ENCODE measurements at regions not wholly inside any gene's neighbourhood (a gene's known extent, or its start where the extent isn't known, plus 50 kb on each side); places are given as distances from the start of the nearest gene placed in this dataset.

DNA sequence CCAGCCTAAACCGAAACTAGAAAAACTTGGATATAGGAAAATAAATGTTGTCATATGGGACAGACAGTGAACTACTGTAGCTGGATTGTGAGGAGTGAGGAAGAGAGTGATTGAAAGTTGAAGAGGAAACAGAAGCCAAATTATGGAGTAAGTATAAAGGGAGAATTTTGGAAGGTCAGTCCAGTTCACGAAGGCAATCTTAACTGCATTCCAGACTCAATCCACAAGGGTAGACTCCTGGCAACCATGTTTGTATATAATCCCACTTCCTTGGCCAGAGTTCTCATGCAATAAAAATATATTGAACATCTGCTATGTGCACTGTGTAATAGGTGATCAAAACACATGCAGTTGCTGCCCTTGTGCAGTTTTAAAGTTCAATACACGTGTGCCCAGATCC, 58.6 kb upstream of the CAMK2D start:
- TF ChIP-seq, protein P1, sequence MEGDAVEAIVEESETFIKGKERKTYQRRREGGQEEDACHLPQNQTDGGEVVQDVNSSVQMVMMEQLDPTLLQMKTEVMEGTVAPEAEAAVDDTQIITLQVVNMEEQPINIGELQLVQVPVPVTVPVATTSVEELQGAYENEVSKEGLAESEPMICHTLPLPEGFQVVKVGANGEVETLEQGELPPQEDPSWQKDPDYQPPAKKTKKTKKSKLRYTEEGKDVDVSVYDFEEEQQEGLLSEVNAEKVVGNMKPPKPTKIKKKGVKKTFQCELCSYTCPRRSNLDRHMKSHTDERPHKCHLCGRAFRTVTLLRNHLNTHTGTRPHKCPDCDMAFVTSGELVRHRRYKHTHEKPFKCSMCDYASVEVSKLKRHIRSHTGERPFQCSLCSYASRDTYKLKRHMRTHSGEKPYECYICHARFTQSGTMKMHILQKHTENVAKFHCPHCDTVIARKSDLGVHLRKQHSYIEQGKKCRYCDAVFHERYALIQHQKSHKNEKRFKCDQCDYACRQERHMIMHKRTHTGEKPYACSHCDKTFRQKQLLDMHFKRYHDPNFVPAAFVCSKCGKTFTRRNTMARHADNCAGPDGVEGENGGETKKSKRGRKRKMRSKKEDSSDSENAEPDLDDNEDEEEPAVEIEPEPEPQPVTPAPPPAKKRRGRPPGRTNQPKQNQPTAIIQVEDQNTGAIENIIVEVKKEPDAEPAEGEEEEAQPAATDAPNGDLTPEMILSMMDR (IDR thresholded peaks at IDR 0.05; ENCODE audit: low read depth, low read length, missing control alignments), result no peak
- no peak for DNase-seq (ENCODE audit: extremely low read depth, low read depth)
- no peak overlapping the region for H3K4me3 ChIP-seq (replicated peaks; ENCODE audit: low read depth, low read length)

DNA sequence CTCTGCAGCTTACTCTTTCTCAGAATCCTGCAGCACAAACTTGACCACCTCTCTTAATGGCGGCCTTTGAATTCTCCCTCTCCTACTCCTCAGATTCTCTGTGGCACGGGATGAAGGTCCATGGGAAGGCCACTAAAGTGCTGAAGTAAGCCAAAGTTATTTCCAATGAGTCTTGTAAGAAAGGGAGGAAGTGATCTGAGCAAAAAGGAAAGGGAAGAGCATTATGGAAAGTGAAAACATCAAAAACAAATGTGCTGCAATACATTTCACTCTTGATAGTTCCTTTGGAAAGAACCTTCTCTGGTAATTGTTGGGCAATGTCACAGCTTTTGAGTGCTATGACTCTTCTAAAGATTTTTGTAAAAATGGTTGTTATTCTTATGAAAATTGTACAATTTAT, 54.3 kb upstream of the CAMK2D start:
- no peak for DNase-seq (ENCODE audit: extremely low read depth, low read depth)
- TF ChIP-seq, protein P1 (IDR thresholded peaks at IDR 0.05; ENCODE audit: low read depth, low read length, missing control alignments), result no peak
- H3K4me3 ChIP-seq (replicated peaks; ENCODE audit: low read depth, low read length), result no peak overlapping the region

DNA sequence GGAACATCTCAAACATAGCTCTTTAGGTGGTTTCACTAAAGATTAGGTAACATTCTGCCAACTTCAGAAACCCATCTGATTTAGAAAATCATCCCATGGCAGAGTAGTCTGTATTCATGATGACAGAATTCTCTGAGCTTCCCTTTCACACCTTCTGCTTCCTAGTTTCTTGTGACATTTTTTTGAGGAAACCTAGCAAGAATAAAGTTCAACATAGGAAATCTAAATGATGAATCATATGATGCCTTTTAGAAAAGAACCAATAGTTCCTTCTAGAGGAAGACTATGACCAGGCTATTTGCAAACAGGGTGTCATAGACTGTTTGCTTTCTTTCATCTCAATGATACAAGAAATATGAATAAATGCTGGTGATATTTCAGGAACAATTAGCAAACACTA, 49.8 kb upstream of the CAMK2D start:
- TF ChIP-seq, protein P1 (IDR thresholded peaks at IDR 0.05; ENCODE audit: low read depth, low read length, missing control alignments), result no peak
- no peak overlapping the region for H3K4me3 ChIP-seq (replicated peaks; ENCODE audit: low read depth, low read length)
- no peak for DNase-seq (ENCODE audit: extremely low read depth, low read depth)

Data from HFF-Myc (cell line).